ENCODE measurements at regions not wholly inside any gene's neighbourhood (a gene's known extent, or its start where the extent isn't known, plus 50 kb on each side); places are given as distances from the start of the nearest gene placed in this dataset.

DNA sequence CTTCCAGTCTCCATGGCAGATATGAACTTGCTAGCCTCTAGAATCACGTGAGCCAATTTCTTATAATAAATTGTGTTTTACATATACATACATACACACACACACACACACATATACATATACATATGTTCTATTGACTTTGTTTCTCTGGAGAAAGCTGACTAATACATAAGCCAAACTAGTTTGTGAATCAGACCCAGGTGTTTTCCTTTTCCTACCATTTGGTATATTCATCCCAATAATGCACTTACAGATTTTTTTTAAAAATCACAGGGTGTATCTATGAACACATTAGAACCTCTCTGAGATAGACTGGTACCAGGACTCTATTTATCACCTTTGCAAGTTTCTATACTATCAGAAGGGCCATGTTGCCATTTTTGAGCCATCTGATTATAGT is 122.9 kb upstream of the KCNH8 start:
- peaks cover 0 to 1% (median 0%) of the 10 kb centered on the region in 11 donors for H3K9me3 Mint-ChIP-seq
- no peak overlapping the region for H3K4me3 Mint-ChIP-seq
- H3K36me3 ChIP-seq (ENCODE audit: control insufficient read depth in 2 of 3, insufficient read depth in 3 of 3, low read length in 3 of 3): no peaks in the 10 kb centered on the region
- no peaks in the 10 kb centered on the region for H3K27me3 ChIP-seq (ENCODE audit: control insufficient read depth in 2 of 2, insufficient read depth in 2 of 2, low read length in 2 of 2)
- no peak overlapping the region for H3K27ac Mint-ChIP-seq
- H3K36me3 Mint-ChIP-seq: no peaks in the 10 kb centered on the region
- DNase-seq (no peak), ATAC-seq (no peak)
- peaks cover 0 to 20% (median 13%) of the 10 kb centered on the region in 5 donors for H3K27me3 Mint-ChIP-seq
- no peak overlapping the region for H3K4me3 ChIP-seq (ENCODE audit: low read length)
- CTCF ChIA-PET: no interaction called here
- POLR2A ChIA-PET: no interaction called here
- H3K9me3 ChIP-seq (ENCODE audit: control insufficient read depth in 2 of 3, low read length in 3 of 3): no peaks in the 10 kb centered on the region
- intact Hi-C loops (cut with micrococcal nuclease): no loop called here
- H3K27ac ChIP-seq (ENCODE audit: low read depth, low read length): no peak overlapping the region
- no peaks in the 10 kb centered on the region for H3K4me1 ChIP-seq (ENCODE audit: control insufficient read depth in 2 of 2, insufficient read depth in 2 of 2, low read length in 2 of 2)
- H3K4me1 Mint-ChIP-seq: peaks cover 0 to 4% (median 0%) of the 10 kb centered on the region in 7 donors

DNA sequence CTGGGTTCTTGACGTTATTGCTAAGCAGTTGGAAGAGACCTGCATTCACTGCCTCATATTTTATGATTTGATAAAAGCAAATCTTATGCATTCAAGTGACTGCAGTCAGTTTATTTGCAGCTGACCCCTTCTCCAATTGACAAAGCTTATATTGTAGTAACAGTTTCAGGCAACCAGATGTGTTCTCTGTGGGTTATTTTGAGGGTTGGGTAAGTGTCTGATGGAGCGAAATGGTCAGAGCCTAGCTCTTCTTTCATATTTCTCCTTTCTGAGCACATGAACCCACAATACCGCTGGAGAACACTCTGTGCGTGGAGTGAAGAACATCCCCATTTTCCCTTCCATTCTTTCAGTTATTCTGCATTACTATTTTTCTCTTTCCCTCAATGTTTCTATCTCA is 125.8 kb upstream of the KCNH8 start:
- DNase-seq (no peak), ATAC-seq (no peak)
- no peaks in the 10 kb centered on the region for H3K36me3 ChIP-seq (ENCODE audit: control insufficient read depth in 2 of 3, insufficient read depth in 3 of 3, low read length in 3 of 3)
- Mint-ChIP-seq H3K9me3 (peaks cover 0 to 3% (median 0%) of the 10 kb centered on the region in 11 donors), H3K4me1 (no peaks in the 10 kb centered on the region), H3K36me3 (no peaks in the 10 kb centered on the region), H3K27me3 (peaks cover 0 to 24% (median 8%) of the 10 kb centered on the region in 5 donors), H3K27ac (no peak overlapping the region), H3K4me3 (no peak overlapping the region)
- intact Hi-C loops (cut with micrococcal nuclease): no loop called here
- no peak overlapping the region for H3K27ac ChIP-seq (ENCODE audit: low read depth, low read length)
- ChIA-PET CTCF (no interaction called here), POLR2A (no interaction called here)
- H3K27me3 ChIP-seq (ENCODE audit: control insufficient read depth in 2 of 2, insufficient read depth in 2 of 2, low read length in 2 of 2): no peaks in the 10 kb centered on the region
- H3K4me3 ChIP-seq (ENCODE audit: low read length): no peak overlapping the region
- H3K4me1 ChIP-seq (ENCODE audit: control insufficient read depth in 2 of 2, insufficient read depth in 2 of 2, low read length in 2 of 2): no peaks in the 10 kb centered on the region
- H3K9me3 ChIP-seq (ENCODE audit: control insufficient read depth in 2 of 3, low read length in 3 of 3): no peaks in the 10 kb centered on the region

DNA sequence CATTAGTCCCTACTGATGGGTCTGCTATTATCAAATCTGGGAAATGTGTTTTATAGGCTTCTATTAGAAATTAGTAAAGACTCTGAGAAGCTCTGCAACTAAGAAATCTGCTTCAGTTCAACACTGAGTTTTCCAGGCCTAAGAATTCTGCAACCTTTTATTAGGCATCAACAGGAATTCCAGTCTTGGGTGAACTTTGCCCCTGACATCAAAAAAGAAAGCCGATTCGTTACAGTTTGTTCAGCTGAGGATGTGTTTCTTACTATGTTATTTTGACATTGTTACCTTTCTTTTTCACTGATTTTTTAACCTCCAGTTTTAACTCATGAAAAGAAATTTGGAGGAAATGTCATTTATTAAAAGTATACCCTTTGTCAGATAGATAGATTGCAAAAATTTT is 131.5 kb upstream of the KCNH8 start:
- Histone ChIP-seq H3K4me3 (ENCODE audit: low read length) (no peak overlapping the region), H3K36me3 (ENCODE audit: control insufficient read depth in 2 of 3, insufficient read depth in 3 of 3, low read length in 3 of 3) (no peaks in the 10 kb centered on the region), H3K9me3 (ENCODE audit: control insufficient read depth in 2 of 3, low read length in 3 of 3) (no peaks in the 10 kb centered on the region), H3K4me1 (ENCODE audit: control insufficient read depth in 2 of 2, insufficient read depth in 2 of 2, low read length in 2 of 2) (no peaks in the 10 kb centered on the region), H3K27ac (ENCODE audit: low read depth, low read length) (no peak overlapping the region), H3K27me3 (ENCODE audit: control insufficient read depth in 2 of 2, insufficient read depth in 2 of 2, low read length in 2 of 2) (no peaks in the 10 kb centered on the region)
- DNase-seq (no peak), ATAC-seq (no peak)
- no peak overlapping the region for H3K4me3 Mint-ChIP-seq
- no peak overlapping the region for H3K27ac Mint-ChIP-seq
- intact Hi-C loops (cut with micrococcal nuclease): no loop called here
- peaks cover 0 to 4% (median 0%) of the 10 kb centered on the region in 5 donors for H3K27me3 Mint-ChIP-seq
- ChIA-PET POLR2A (interaction anchor here (0.7 kb wide), 1 partner anchor 11 kb away, joined by 3 read pairs; no protein-coding TSS in a partner anchor), CTCF (no interaction called here)
- H3K4me1 Mint-ChIP-seq: peaks cover 0 to 6% (median 0%) of the 10 kb centered on the region in 7 donors
- H3K36me3 Mint-ChIP-seq: no peaks in the 10 kb centered on the region
- peaks cover 0 to 3% (median 0%) of the 10 kb centered on the region in 11 donors for H3K9me3 Mint-ChIP-seq

DNA sequence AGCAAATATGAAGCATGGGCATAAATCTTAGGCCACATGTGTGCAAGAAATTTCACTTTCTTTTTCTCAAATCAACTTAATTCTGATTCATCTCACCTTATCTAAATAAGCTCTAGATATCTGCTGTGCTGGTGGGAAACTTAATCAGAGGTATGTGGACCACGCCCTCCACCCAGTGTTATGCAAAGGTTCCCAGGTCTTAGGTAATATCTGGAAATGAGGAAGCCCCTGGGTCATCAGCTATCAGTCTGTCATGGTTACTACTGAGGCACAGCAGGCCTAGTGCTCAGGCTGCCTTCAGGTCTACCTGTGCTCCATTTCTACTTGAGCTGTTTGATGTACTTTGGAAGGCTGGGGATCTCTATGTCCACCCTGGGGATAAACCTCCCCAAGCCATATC is 134.4 kb upstream of the KCNH8 start:
- Histone ChIP-seq H3K27ac (ENCODE audit: low read depth, low read length) (no peak overlapping the region), H3K27me3 (ENCODE audit: control insufficient read depth in 2 of 2, insufficient read depth in 2 of 2, low read length in 2 of 2) (no peaks in the 10 kb centered on the region), H3K9me3 (ENCODE audit: control insufficient read depth in 2 of 3, low read length in 3 of 3) (no peaks in the 10 kb centered on the region), H3K36me3 (ENCODE audit: control insufficient read depth in 2 of 3, insufficient read depth in 3 of 3, low read length in 3 of 3) (no peaks in the 10 kb centered on the region), H3K4me1 (ENCODE audit: control insufficient read depth in 2 of 2, insufficient read depth in 2 of 2, low read length in 2 of 2) (no peaks in the 10 kb centered on the region), H3K4me3 (ENCODE audit: low read length) (no peak overlapping the region)
- ATAC-seq: no peak
- Mint-ChIP-seq H3K9me3 (peaks cover 0 to 3% (median 0%) of the 10 kb centered on the region in 11 donors), H3K27me3 (peaks cover 0 to 4% (median 0%) of the 10 kb centered on the region in 5 donors), H3K4me3 (no peak overlapping the region), H3K36me3 (no peaks in the 10 kb centered on the region), H3K4me1 (peaks cover 0 to 6% (median 0%) of the 10 kb centered on the region in 7 donors), H3K27ac (no peak overlapping the region)
- intact Hi-C loops (cut with micrococcal nuclease): no loop called here
- ChIA-PET POLR2A (no interaction called here), CTCF (no interaction called here)
- DNase-seq: no peak

DNA sequence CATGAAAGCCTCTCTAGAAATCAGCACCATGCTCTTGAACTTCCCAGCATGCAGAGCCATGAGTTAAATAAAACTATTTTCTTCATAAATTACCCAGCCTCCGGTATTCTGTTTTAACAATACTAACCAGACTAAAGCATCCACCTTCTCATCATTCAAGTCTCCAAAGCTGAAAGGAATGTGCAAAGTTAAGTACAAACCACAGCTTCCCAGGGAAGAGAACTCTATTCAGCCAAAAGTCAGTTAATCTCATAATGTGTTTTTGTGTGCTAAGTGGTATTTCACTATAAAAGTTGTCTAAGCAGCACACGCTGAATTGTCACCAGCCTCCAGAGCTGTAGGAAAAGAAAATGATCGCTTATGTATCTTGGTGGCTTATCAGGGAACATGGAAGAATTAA is 135.5 kb upstream of the KCNH8 start:
- Mint-ChIP-seq H3K27ac (no peak overlapping the region), H3K4me1 (peaks cover 0 to 6% (median 0%) of the 10 kb centered on the region in 7 donors), H3K27me3 (peaks cover 0 to 2% (median 0%) of the 10 kb centered on the region in 5 donors), H3K36me3 (no peaks in the 10 kb centered on the region), H3K4me3 (no peak overlapping the region), H3K9me3 (peaks cover 0 to 1% (median 0%) of the 10 kb centered on the region in 11 donors)
- no peaks in the 10 kb centered on the region for H3K9me3 ChIP-seq (ENCODE audit: control insufficient read depth in 2 of 3, low read length in 3 of 3)
- ATAC-seq (no peak), DNase-seq (no peak)
- no peaks in the 10 kb centered on the region for H3K27me3 ChIP-seq (ENCODE audit: control insufficient read depth in 2 of 2, insufficient read depth in 2 of 2, low read length in 2 of 2)
- CTCF ChIA-PET: no interaction called here
- intact Hi-C loops (cut with micrococcal nuclease): no loop called here
- no peaks in the 10 kb centered on the region for H3K4me1 ChIP-seq (ENCODE audit: control insufficient read depth in 2 of 2, insufficient read depth in 2 of 2, low read length in 2 of 2)
- no peaks in the 10 kb centered on the region for H3K36me3 ChIP-seq (ENCODE audit: control insufficient read depth in 2 of 3, insufficient read depth in 3 of 3, low read length in 3 of 3)
- H3K4me3 ChIP-seq (ENCODE audit: low read length): no peak overlapping the region
- POLR2A ChIA-PET: no interaction called here
- no peak overlapping the region for H3K27ac ChIP-seq (ENCODE audit: low read depth, low read length)

DNA sequence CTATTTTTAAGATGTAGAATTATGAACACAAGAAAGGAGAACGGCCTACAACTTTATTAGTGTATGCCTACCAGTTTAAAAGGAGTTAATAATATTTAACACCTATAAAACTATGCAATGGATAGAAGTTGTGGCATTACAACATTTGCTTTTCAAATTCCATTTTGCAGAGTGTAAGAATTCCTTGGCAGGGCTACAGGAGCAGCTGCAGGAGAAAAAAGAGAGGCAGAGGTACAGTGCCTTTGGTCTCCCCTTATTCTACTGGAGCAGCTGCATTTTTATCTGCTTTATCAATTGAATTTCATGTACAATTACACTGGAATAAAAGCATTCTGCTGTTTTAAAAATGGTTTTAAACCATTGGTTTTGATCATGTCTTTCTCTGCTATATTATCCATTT is 145.7 kb upstream of the KCNH8 start:
- ChIA-PET POLR2A (no interaction called here), CTCF (no interaction called here)
- Mint-ChIP-seq H3K4me1 (no peaks in the 10 kb centered on the region), H3K27me3 (peaks cover 0 to 2% (median 0%) of the 10 kb centered on the region in 5 donors), H3K27ac (no peak overlapping the region), H3K9me3 (peaks cover 0 to 3% (median 0%) of the 10 kb centered on the region in 11 donors), H3K4me3 (no peak overlapping the region), H3K36me3 (no peaks in the 10 kb centered on the region)
- no peaks in the 10 kb centered on the region for H3K36me3 ChIP-seq (ENCODE audit: control insufficient read depth in 2 of 3, insufficient read depth in 3 of 3, low read length in 3 of 3)
- DNase-seq (no peak), ATAC-seq (no peak)
- intact Hi-C loops (cut with micrococcal nuclease): no loop called here
- H3K27ac ChIP-seq (ENCODE audit: low read depth, low read length): no peak overlapping the region
- H3K4me1 ChIP-seq (ENCODE audit: control insufficient read depth in 2 of 2, insufficient read depth in 2 of 2, low read length in 2 of 2): no peaks in the 10 kb centered on the region
- no peak overlapping the region for H3K4me3 ChIP-seq (ENCODE audit: low read length)
- H3K27me3 ChIP-seq (ENCODE audit: control insufficient read depth in 2 of 2, insufficient read depth in 2 of 2, low read length in 2 of 2): no peaks in the 10 kb centered on the region
- no peaks in the 10 kb centered on the region for H3K9me3 ChIP-seq (ENCODE audit: control insufficient read depth in 2 of 3, low read length in 3 of 3)

DNA sequence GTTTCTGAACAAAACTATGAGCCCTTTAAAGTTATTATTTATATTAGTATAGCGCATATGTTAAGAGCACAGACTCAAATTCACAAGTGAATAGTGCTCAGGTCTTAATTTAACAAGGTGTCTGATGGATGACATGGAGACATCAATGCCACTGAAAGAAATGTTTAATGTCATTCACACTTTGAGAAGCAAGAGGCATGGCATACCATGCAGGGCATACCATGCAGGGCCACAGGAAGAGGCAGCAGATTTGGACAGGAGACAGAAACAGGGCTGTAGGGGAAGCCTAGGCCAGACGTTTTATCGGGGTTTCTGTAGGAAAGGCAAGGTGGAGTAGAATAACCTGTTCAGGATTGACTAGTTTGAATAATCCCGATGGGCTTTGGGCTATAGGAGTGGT is 150.2 kb upstream of the KCNH8 start:
- no peaks in the 10 kb centered on the region for H3K36me3 ChIP-seq (ENCODE audit: control insufficient read depth in 2 of 3, insufficient read depth in 3 of 3, low read length in 3 of 3)
- H3K4me1 Mint-ChIP-seq: no peaks in the 10 kb centered on the region

More for the DNA sequence above, 150.2 kb upstream of the KCNH8 start:
- ATAC-seq: no peak
- DNase-seq: no peak
- no peak overlapping the region for H3K27ac Mint-ChIP-seq
- peaks cover 3 to 13% (median 4%) of the 10 kb centered on the region in 5 donors for H3K36me3 Mint-ChIP-seq
- peaks cover 4 to 29% (median 14%) of the 10 kb centered on the region in 11 donors for H3K9me3 Mint-ChIP-seq
- Histone ChIP-seq H3K4me1 (ENCODE audit: control insufficient read depth in 2 of 2, insufficient read depth in 2 of 2, low read length in 2 of 2) (no peaks in the 10 kb centered on the region), H3K9me3 (ENCODE audit: control insufficient read depth in 2 of 3, low read length in 3 of 3) (no peaks in the 10 kb centered on the region), H3K27me3 (ENCODE audit: control insufficient read depth in 2 of 2, insufficient read depth in 2 of 2, low read length in 2 of 2) (no peaks in the 10 kb centered on the region), H3K4me3 (ENCODE audit: low read length) (no peak overlapping the region), H3K27ac (ENCODE audit: low read depth, low read length) (no peak overlapping the region)
- H3K27me3 Mint-ChIP-seq: no peaks in the 10 kb centered on the region
- H3K4me3 Mint-ChIP-seq: no peak overlapping the region
- ChIA-PET POLR2A (no interaction called here), CTCF (no interaction called here)
- intact Hi-C loops (cut with micrococcal nuclease): no loop called here
